PC-3 (cell line): ENCODE measurements at regions not wholly inside any gene's neighbourhood (a gene's known extent, or its start where the extent isn't known, plus 50 kb on each side); places are given as distances from the start of the nearest gene placed in this dataset.
A peak's percentile ranks its signal among the peaks of the same experiment; 100 is the strongest.

Experiments used
- ATAC-seq: fragments of 200-7000 bp; cut with Tn5 transposase; 2 replicates; pipeline ENCODE4 v1.9.1; 2020; ENCODE audit warnings: mild to moderate bottlenecking, moderate library complexity
- BruUV-seq: library from RNA; stranded (reverse); fragments of 400-500 nt; replicated peaks from 2 replicates; lab custom pipeline; 2021; lab: Mats Ljungman, UMichigan
- CTCF ChIA-PET: fragments of 300-600 bp; sonication (Branson Sonifier 250); formaldehyde crosslinking; loops from one replicate; lab custom pipeline; 2022; ENCODE audit warnings: antibody characterized with exemption; lab: Charles Lee
- POLR2A ChIA-PET: fragments of 300-600 bp; sonication (Branson Sonifier 250); formaldehyde crosslinking; loops from one replicate; lab custom pipeline; 2022; ENCODE audit warnings: antibody characterized with exemption; ENCODE audit not compliant: unreplicated experiment; lab: Charles Lee
- DNase-seq: peaks from one replicate; pipeline ENCODE4 v3.0.0-alpha.2; 2015
- H2AFZ ChIP-seq: fragments of 300-600 bp; sonication (generic); 2 replicates; pipeline ENCODE4 v1.6.0; 2016; ENCODE audit warnings: antibody characterized with exemption, low read length
- H3F3A ChIP-seq: fragments of 300-600 bp; sonication (generic); one replicate; pipeline ENCODE4 v1.6.0; 2017; ENCODE audit warnings: antibody characterized with exemption, low read length, control low read depth, mild to moderate bottlenecking; ENCODE audit not compliant: unreplicated experiment
- H3K27ac ChIP-seq: fragments of 300-600 bp; sonication (generic); 2 replicates; pipeline ENCODE4 v1.5.1; 2016; ENCODE audit warnings: mild to moderate bottlenecking, low read length
- H3K27me3 ChIP-seq: fragments of 300-600 bp; sonication (generic); 2 replicates; pipeline ENCODE4 v1.6.1; 2016; ENCODE audit warnings: low read length, mixed read lengths
- H3K36me3 ChIP-seq: fragments of 300-600 bp; sonication (generic); 2 replicates; pipeline ENCODE4 v1.6.1; 2016; ENCODE audit warnings: low read depth, mixed run types, low read length, mixed read lengths
- H3K4me1 ChIP-seq: fragments of 300-600 bp; sonication (generic); 2 replicates; pipeline ENCODE4 v1.5.1; 2016; ENCODE audit warnings: low read length; ENCODE audit not compliant: insufficient read depth
- H3K4me2 ChIP-seq: fragments of 300-600 bp; sonication (generic); 2 replicates; pipeline ENCODE4 v1.6.0; 2016; ENCODE audit warnings: low read length
- H3K4me3 ChIP-seq: fragments of 300-600 bp; sonication (generic); 2 replicates; pipeline ENCODE4 v1.5.1; 2016; ENCODE audit warnings: mild to moderate bottlenecking, low read length, mixed read lengths
- H3K79me2 ChIP-seq: fragments of 300-600 bp; sonication (generic); 2 replicates; pipeline ENCODE4 v1.6.1; 2017; ENCODE audit warnings: low read length, mixed read lengths
- H3K9ac ChIP-seq: fragments of 300-600 bp; sonication (generic); 2 replicates; pipeline ENCODE4 v1.6.0; 2016; ENCODE audit warnings: mild to moderate bottlenecking, low read length
- H3K9me2 ChIP-seq: fragments of 300-600 bp; sonication (generic); replicated peaks from 2 replicates; pipeline ENCODE4 v1.6.1; 2016; ENCODE audit warnings: mixed run types, low read length, mixed read lengths
- H3K9me3 ChIP-seq: fragments of 300-600 bp; sonication (generic); 2 replicates; pipeline ENCODE4 v1.6.1; 2016; ENCODE audit warnings: low read length, mixed read lengths
- H4K20me1 ChIP-seq: fragments of 300-600 bp; sonication (generic); 2 replicates; pipeline ENCODE4 v1.6.1; 2016; ENCODE audit warnings: low read length, mixed read lengths
- EZH2 ChIP-seq: fragments of 300-600 bp; sonication (generic); IDR thresholded peaks from one replicate; pipeline ENCODE4 v1.6.1; 2017; ENCODE audit warnings: antibody characterized with exemption, mild to moderate bottlenecking, low read length; ENCODE audit not compliant: unreplicated experiment
- EZH2phosphoT487 ChIP-seq: fragments of 300-600 bp; sonication (generic); IDR thresholded peaks from 2 replicates; pipeline ENCODE4 v1.6.1; 2018; ENCODE audit warnings: mild to moderate bottlenecking, antibody characterized with exemption, low read length, borderline replicate concordance
- intact Hi-C: fragments of 100-400 bp; cut with micrococcal nuclease; formaldehyde crosslinking; loops from 2 replicates; pipeline ENCODE4 v1.9.0; 2023
- TF ChIP-seq, protein P1 (sequence below): fragments of 300-600 bp; sonication (generic); conservative IDR thresholded peaks from 2 replicates; pipeline ENCODE4 v1.5.1; 2017; ENCODE audit warnings: antibody characterized with exemption, low read depth, mild to moderate bottlenecking, low read length

DNA sequence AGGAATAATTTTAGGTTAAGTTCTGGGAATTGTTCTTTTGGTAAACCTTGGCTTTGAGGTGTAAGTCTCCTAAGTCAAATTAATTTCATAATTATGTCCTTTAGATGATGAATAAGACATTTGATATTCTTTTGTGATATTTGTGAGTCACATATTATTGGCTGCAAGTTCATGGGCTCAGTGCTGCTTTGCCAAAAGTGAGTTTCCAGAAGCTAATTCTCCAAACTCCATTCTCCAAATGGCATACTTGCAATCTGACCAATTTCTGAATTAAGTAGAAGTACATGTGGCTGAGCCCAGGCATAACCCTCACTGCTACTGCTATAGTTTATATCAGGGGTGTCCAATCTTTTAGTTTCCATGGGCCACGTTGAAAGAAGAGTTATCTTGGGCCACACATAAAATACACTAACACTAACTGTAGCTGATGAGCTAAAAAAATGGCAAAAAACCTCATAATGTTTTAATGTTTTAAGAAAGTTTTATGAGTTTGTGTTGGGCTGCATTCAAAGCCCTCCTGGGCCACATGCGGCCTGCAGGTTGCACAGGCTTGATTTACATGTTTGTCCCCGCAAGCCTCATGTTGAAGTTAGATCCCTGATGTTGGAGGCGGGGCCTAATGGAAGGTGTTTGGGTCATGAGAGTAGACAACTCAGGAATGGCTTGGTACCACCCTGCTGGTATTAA lies 196.1 kb downstream of the ZNF330 start:
- TF ChIP-seq, protein P1, sequence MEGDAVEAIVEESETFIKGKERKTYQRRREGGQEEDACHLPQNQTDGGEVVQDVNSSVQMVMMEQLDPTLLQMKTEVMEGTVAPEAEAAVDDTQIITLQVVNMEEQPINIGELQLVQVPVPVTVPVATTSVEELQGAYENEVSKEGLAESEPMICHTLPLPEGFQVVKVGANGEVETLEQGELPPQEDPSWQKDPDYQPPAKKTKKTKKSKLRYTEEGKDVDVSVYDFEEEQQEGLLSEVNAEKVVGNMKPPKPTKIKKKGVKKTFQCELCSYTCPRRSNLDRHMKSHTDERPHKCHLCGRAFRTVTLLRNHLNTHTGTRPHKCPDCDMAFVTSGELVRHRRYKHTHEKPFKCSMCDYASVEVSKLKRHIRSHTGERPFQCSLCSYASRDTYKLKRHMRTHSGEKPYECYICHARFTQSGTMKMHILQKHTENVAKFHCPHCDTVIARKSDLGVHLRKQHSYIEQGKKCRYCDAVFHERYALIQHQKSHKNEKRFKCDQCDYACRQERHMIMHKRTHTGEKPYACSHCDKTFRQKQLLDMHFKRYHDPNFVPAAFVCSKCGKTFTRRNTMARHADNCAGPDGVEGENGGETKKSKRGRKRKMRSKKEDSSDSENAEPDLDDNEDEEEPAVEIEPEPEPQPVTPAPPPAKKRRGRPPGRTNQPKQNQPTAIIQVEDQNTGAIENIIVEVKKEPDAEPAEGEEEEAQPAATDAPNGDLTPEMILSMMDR = no peak
- no peak for TF ChIP-seq EZH2
- no peak for TF ChIP-seq EZH2phosphoT487
- Histone ChIP-seq H3K27ac (no peak overlapping the region), H2AFZ (no peak overlapping the region), H3K4me2 (no peak overlapping the region), H3K9ac (no peak overlapping the region), H3K36me3 (no peaks in the 10 kb centered on the region), H3K4me3 (no peak overlapping the region), H3K9me3 (no peaks in the 10 kb centered on the region), H4K20me1 (no peaks in the 10 kb centered on the region), H3F3A (no peaks in the 10 kb centered on the region), H3K9me2 (no peaks in the 10 kb centered on the region), H3K79me2 (no peaks in the 10 kb centered on the region), H3K27me3 (no peaks in the 10 kb centered on the region), H3K4me1 (no peaks in the 10 kb centered on the region)
- CTCF ChIA-PET = no interaction called here
- intact Hi-C loops = no loop called here
- DNase-seq = no peak
- no TSS peak for BruUV-seq
- POLR2A ChIA-PET = no interaction called here
- no peak for ATAC-seq

DNA sequence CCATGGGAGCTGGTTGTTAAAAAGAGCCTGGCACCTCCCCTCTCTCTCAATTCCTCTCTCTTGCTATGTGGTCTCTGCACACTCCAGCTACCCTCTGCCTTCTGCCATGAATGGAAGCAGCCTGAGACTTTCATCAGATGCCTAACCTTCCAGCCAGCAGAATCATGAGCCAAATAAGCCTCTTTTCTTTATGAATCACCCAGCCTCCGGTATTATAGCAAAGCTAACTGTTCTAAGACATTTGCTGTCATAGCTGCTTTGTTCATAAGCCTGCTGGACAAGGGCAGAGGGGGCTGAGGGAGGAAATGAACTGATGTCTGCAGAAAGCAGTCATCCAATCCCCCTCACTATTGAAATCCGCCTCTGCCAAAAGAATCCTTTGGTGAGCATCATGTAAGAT lies 196.7 kb downstream of the ZNF330 start:
- Histone ChIP-seq H3K4me3 (no peak overlapping the region), H3F3A (no peaks in the 10 kb centered on the region), H4K20me1 (no peaks in the 10 kb centered on the region), H3K79me2 (no peaks in the 10 kb centered on the region), H3K4me1 (no peaks in the 10 kb centered on the region), H3K36me3 (no peaks in the 10 kb centered on the region), H3K27ac (no peak overlapping the region), H3K4me2 (no peak overlapping the region), H3K9me3 (no peaks in the 10 kb centered on the region), H2AFZ (no peak overlapping the region), H3K9me2 (no peaks in the 10 kb centered on the region), H3K27me3 (no peaks in the 10 kb centered on the region), H3K9ac (no peak overlapping the region)
- CTCF ChIA-PET = no interaction called here
- TF ChIP-seq, protein P1 = no peak
- TF ChIP-seq EZH2 (no peak), EZH2phosphoT487 (no peak)
- no TSS peak for BruUV-seq
- DNase-seq (no peak), ATAC-seq (no peak)
- POLR2A ChIA-PET = no interaction called here
- intact Hi-C loops = no loop called here

DNA sequence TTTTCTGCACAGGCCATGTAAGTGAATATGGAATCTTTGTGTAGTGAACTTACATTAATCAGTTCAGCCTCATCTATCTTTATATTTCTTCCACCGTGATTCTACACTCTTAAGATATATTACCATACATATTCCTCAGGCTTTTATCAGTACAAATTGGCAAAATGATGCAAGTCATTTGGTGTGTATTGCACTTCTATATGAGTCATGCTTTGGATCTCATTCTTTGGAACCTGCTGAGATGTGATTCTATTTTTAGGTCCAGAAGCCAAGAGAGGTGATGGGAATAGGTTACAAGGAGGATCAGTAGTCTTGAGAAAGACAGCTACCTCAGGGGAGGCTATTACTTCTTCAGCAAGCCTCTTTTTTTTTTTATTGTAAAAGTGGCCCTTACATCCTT lies 204.4 kb downstream of the ZNF330 start:
- H4K20me1 ChIP-seq = no peaks in the 10 kb centered on the region
- H3K4me3 ChIP-seq = no peak overlapping the region
- intact Hi-C loops = no loop called here
- no peaks in the 10 kb centered on the region for H3K36me3 ChIP-seq
- no peak overlapping the region for H3K27ac ChIP-seq
- TF ChIP-seq, protein P1 = no peak
- TF ChIP-seq EZH2 = no peak
- CTCF ChIA-PET = no interaction called here
- H3K79me2 ChIP-seq = no peaks in the 10 kb centered on the region
- DNase-seq = peak; percentile 18
- no peaks in the 10 kb centered on the region for H3K9me2 ChIP-seq
- no peaks in the 10 kb centered on the region for H3F3A ChIP-seq
- no peak overlapping the region for H2AFZ ChIP-seq
- no peak for ATAC-seq
- H3K4me2 ChIP-seq = no peak overlapping the region
- POLR2A ChIA-PET = no interaction called here
- BruUV-seq = no TSS peak
- H3K9ac ChIP-seq = no peak overlapping the region
- peaks cover 4% of the 10 kb centered on the region; the same call in 1 of the 2 replicates for H3K4me1 ChIP-seq
- no peaks in the 10 kb centered on the region for H3K27me3 ChIP-seq
- H3K9me3 ChIP-seq = no peaks in the 10 kb centered on the region
